Mucosa of descending colon (tissue), 3 donors: ENCODE measurements at regions not wholly inside any gene's neighbourhood (a gene's known extent, or its start where the extent isn't known, plus 50 kb on each side); places are given as distances from the start of the nearest gene placed in this dataset.
A peak's percentile ranks its signal among the peaks of the same experiment; 100 is the strongest.

Experiments used
- ATAC-seq: fragments of 200-7000 bp; cut with Tn5 transposase; one replicate; pipeline ENCODE4 v1.9.1; 2020; ENCODE audit warnings: mild to moderate bottlenecking, moderate library complexity
- DNase-seq, 3 donors: peaks; one replicate each; pipeline ENCODE4 v3.0.0-alpha.2; 2020
- H3K36me3 ChIP-seq: fragments of 200-600 bp; one replicate; pipeline ENCODE4 v1.8.0; 2021; ENCODE audit warnings: low read depth, mild to moderate bottlenecking
- H3K4me1 ChIP-seq: fragments of 200-600 bp; one replicate; pipeline ENCODE4 v1.8.0; 2021; ENCODE audit warnings: low read depth, mild to moderate bottlenecking
- H3K4me3 ChIP-seq: fragments of 200-600 bp; one replicate; pipeline ENCODE4 v1.8.0; 2021; ENCODE audit warnings: mild to moderate bottlenecking
- H3K9me3 ChIP-seq: fragments of 200-600 bp; one replicate; pipeline ENCODE4 v1.8.0; 2021; ENCODE audit warnings: mild to moderate bottlenecking
- intact Hi-C, 2 donors: fragments of 100-400 bp; cut with DNase I in 1 of 2; cut with micrococcal nuclease in 1 of 2; formaldehyde crosslinking; loops; one replicate each; pipeline versions ENCODE4 v1.11.0 to v1.11.1; 2022; cut with DNase I, micrococcal nuclease
- TF ChIP-seq, protein P1 (sequence below): fragments of 200-600 bp; IDR thresholded peaks from one replicate; pipeline ENCODE4 v1.8.0; 2022; ENCODE audit warnings: antibody characterized with exemption, mild to moderate bottlenecking
- donor health status: DM: no; HTN: no; CAD: no; lungs with moderate emphysema.
- donor health status: DM: no; HTN: no; CAD: no.
- donor health status: DM: no; HTN: yes; CAD: no.

DNA sequence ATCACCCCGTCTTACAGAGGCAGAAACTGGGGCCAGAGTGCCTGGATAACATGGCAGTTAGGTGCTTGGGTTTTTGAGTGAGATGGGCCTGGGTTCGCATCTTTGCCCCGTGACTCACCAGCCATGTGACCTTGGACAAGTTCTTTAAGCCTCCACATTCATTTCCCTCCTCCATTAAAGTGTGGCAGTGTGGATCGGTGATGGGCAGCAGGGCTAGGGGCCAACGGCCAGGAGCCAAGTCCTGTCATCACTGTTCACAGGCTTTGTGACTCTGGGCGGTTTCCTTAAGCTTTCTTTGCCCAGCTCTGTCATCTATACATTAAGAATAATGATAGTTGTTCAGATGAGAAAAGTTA, 85.5 kb upstream of the PMEPA1 start:
- ATAC-seq: no peak
- Histone ChIP-seq H3K36me3 (no peaks in the 10 kb centered on the region), H3K4me3 (no peak overlapping the region), H3K9me3 (no peaks in the 10 kb centered on the region), H3K4me1 (no peaks in the 10 kb centered on the region)
- no peak for DNase-seq
- intact Hi-C loops: no loop called here
- TF ChIP-seq, protein P1, sequence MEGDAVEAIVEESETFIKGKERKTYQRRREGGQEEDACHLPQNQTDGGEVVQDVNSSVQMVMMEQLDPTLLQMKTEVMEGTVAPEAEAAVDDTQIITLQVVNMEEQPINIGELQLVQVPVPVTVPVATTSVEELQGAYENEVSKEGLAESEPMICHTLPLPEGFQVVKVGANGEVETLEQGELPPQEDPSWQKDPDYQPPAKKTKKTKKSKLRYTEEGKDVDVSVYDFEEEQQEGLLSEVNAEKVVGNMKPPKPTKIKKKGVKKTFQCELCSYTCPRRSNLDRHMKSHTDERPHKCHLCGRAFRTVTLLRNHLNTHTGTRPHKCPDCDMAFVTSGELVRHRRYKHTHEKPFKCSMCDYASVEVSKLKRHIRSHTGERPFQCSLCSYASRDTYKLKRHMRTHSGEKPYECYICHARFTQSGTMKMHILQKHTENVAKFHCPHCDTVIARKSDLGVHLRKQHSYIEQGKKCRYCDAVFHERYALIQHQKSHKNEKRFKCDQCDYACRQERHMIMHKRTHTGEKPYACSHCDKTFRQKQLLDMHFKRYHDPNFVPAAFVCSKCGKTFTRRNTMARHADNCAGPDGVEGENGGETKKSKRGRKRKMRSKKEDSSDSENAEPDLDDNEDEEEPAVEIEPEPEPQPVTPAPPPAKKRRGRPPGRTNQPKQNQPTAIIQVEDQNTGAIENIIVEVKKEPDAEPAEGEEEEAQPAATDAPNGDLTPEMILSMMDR: no peak

DNA sequence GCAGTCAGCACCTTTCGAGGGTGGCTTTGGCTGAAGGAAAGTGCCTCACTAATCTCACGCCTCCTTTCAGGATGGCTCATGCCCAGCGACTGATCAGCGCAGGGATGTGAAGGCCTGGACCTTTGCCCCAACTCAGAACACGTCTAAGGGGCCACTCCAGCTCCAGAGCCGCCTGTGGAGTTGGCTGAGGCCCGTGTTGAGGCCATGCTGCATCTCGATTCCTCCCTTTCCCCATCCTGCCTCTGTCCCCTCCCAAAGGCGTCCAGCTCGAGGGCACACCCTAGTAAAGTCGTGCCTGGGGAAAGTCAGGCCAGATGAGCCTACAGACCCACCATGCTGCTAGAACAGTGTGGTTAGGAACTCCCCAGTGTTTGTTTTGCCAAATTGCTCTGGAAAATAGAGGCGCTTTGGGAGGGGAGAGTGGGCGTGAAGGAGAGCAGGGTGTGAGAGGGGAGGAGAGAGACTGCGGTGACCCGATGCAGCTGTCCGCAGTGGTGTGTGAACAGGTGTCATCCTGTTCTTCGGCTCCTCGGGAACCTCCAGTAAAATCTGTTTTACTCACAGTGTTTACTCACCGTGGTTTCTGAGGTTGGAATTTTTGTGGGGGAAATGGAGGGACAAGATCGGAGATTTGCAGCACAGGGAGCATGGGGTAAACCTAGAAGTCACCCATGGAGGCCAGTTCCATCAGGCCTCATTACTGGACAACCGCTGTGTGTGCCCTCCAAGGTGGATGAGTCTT, 85.0 kb upstream of the PMEPA1 start:
- ATAC-seq (no peak), DNase-seq (no peak)
- Histone ChIP-seq H3K4me1 (no peaks in the 10 kb centered on the region), H3K9me3 (no peaks in the 10 kb centered on the region), H3K4me3 (no peak overlapping the region), H3K36me3 (no peaks in the 10 kb centered on the region)
- intact Hi-C loops: no loop called here
- TF ChIP-seq, protein P1: no peak

DNA sequence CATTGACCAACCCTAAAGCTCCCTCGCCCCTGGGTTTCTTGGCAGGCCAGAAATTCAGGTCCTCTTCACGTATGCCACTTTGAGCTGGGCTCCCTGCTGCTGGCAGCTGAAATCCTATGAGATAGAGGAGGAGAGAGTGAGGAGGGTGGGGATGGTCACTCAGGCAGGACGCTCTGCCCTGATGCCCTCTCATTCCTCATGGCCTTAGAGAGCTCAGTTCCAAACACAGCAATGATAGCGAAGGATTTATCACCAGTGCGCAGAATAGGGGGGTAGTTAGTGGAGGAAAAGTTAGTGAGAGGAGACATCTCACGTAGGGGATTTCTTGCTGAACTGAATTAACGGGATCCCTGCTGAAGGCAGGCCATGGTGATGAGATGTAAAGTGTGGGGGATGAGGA, 84.2 kb upstream of the PMEPA1 start:
- TF ChIP-seq, protein P1: no peak
- intact Hi-C loops: no loop called here
- H3K4me3 ChIP-seq: no peak overlapping the region
- no peaks in the 10 kb centered on the region for H3K36me3 ChIP-seq
- no peak for DNase-seq
- H3K9me3 ChIP-seq: no peaks in the 10 kb centered on the region
- no peaks in the 10 kb centered on the region for H3K4me1 ChIP-seq
- ATAC-seq: no peak

DNA sequence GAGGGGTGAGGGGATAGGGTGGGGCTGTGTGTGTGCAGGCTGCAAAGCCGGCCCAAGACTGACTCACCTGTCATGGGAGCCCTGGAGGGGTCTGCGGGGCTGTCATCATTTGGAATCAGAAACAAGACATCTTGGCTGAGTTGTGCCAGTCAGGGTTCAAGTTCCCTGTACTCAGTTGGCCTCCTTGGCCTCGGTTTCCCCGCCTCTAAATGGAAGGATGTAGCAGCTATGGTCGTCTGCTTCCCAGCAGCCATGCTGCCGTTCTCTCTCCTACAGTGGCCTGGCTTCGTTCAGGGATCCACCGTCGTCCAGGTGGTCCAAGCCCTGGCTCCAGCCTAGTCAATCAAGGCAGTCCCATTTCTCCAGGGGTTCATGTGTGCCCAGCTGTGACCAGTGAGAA, 83.6 kb upstream of the PMEPA1 start:
- intact Hi-C loops: no loop called here
- no peak for DNase-seq
- H3K36me3 ChIP-seq: no peaks in the 10 kb centered on the region
- H3K9me3 ChIP-seq: no peaks in the 10 kb centered on the region
- no peak overlapping the region for H3K4me3 ChIP-seq
- H3K4me1 ChIP-seq: no peaks in the 10 kb centered on the region
- TF ChIP-seq, protein P1: no peak
- no peak for ATAC-seq

DNA sequence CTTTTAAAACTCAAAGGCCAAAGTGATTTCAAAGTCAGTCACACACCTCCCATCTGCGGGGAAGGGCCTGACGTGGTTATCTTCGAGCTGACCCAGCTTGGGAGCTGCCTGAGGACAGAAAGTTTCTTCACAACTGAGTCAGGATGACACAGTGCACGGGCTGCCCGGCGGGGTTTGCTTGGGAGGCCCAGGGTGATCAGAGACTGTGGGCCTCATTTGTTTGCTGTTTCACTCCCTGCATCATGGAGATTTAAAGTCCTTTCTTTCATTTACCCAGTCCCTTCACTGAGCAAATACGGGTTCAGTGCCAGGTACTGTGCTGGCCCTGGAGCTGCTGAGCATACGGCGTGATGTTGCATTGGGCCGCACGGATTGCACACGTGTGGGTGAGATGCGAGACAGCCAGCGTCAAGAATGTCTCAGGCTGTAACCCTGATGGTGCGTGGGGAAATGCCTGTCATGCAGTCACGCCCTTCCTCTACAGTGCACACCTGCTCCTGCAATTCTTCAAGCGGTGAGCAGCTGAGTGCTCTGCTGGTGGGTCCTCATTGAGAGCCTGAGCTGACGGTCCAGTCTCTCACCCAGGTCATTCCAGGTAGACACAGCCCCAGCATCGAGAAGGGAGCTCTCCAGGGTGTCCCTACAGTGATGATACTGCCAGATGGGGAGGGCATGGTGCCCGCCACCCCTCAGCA, 82.7 kb upstream of the PMEPA1 start:
- intact Hi-C loops: no loop called here
- TF ChIP-seq, protein P1: no peak
- H3K4me1 ChIP-seq: no peaks in the 10 kb centered on the region
- H3K9me3 ChIP-seq: no peaks in the 10 kb centered on the region
- peak; percentile 43 for ATAC-seq
- no peak for DNase-seq
- no peak overlapping the region for H3K4me3 ChIP-seq
- no peaks in the 10 kb centered on the region for H3K36me3 ChIP-seq
